GM06990 (cell line): ENCODE measurements at regions not wholly inside any gene's neighbourhood (a gene's known extent, or its start where the extent isn't known, plus 50 kb on each side); places are given as distances from the start of the nearest gene placed in this dataset.

Source experiments
- DNase-seq: peaks from one replicate; pipeline ENCODE4 v3.0.0-alpha.2; 2011; ENCODE audit not compliant: insufficient read length; ENCODE audit errors: extremely low read depth
- H3K27me3 ChIP-seq: replicated peaks from 2 replicates; pipeline ENCODE4 v1.6.0; 2011; ENCODE audit warnings: low read length; ENCODE audit not compliant: control insufficient read depth, insufficient read depth
- H3K36me3 ChIP-seq: 2 replicates; pipeline ENCODE4 v1.5.1; 2011; ENCODE audit warnings: low read length; ENCODE audit not compliant: control insufficient read depth, insufficient read depth
- H3K4me3 ChIP-seq: replicated peaks from 2 replicates; pipeline ENCODE4 v1.5.1; 2011; ENCODE audit warnings: low read depth, mild to moderate bottlenecking, control low read depth, low read length
- CTCF ChIP-seq: IDR thresholded peaks from 2 replicates; pipeline ENCODE4 v1.5.1; 2011; ENCODE audit warnings: low read length, control low read depth, mild to moderate bottlenecking, inconsistent platforms; ENCODE audit not compliant: insufficient read depth, poor library complexity, severe bottlenecking

GRCh38 chr1:68326481-68326880 is 94.2 kb upstream of the WLS start:
- H3K36me3 ChIP-seq, result no peaks in the 10 kb centered on the region
- TF ChIP-seq CTCF, result no peak
- no peak for DNase-seq
- H3K27me3 ChIP-seq, result no peaks in the 10 kb centered on the region; the same call in 1 of the 2 replicates
- H3K4me3 ChIP-seq, result no peak overlapping the region

GRCh38 chr1:68324316-68324715 is 92.0 kb upstream of the WLS start:
- Histone ChIP-seq H3K4me3 (no peak overlapping the region), H3K36me3 (no peaks in the 10 kb centered on the region), H3K27me3 (no peaks in the 10 kb centered on the region; the same call in none of the 2 replicates)
- DNase-seq, result no peak
- TF ChIP-seq CTCF, result no peak

- DNase-seq, result no peak
These were observed 90.7 kb upstream of the WLS start for GRCh38 chr1:68322837-68323687.

GRCh38 chr1:68322096-68322495 is 89.8 kb upstream of the WLS start:
- Histone ChIP-seq H3K36me3 (no peaks in the 10 kb centered on the region), H3K27me3 (no peaks in the 10 kb centered on the region; the same call in none of the 2 replicates), H3K4me3 (no peak overlapping the region)
- no peak for DNase-seq
- TF ChIP-seq CTCF, result no peak

More at GRCh38 chr1:68322837-68323687, 90.7 kb upstream of the WLS start:
- TF ChIP-seq CTCF, result no peak
- H3K27me3 ChIP-seq, result no peaks in the 10 kb centered on the region; the same call in none of the 2 replicates
- H3K4me3 ChIP-seq, result no peak overlapping the region
- H3K36me3 ChIP-seq, result no peaks in the 10 kb centered on the region

GRCh38 chr1:68321084-68321685 is 88.9 kb upstream of the WLS start:
- DNase-seq, result no peak
- Histone ChIP-seq H3K36me3 (no peaks in the 10 kb centered on the region), H3K27me3 (no peaks in the 10 kb centered on the region; the same call in none of the 2 replicates), H3K4me3 (no peak overlapping the region)
- TF ChIP-seq CTCF, result peak; percentile 61
